H1 (cell line): ENCODE measurements at regions not wholly inside any gene's neighbourhood (a gene's known extent, or its start where the extent isn't known, plus 50 kb on each side); places are given as distances from the start of the nearest gene placed in this dataset.

ENCODE experiments used
- CTCF ChIA-PET: fragments of 300-600 bp; sonication (Branson Sonifier 250); formaldehyde crosslinking; loops from one replicate; lab custom pipeline; 2021; ENCODE audit not compliant: partially characterized antibody; lab: Charles Lee
- POLR2A ChIA-PET: fragments of 300-600 bp; sonication (Branson Sonifier 250); formaldehyde crosslinking; loops from one replicate; lab custom pipeline; 2021; ENCODE audit warnings: inconsistent platforms; ENCODE audit not compliant: partially characterized antibody; lab: Charles Lee
- DNase-seq, 2 experiments: peaks; one replicate each; pipeline versions ENCODE4 v3.0.0 to v3.0.0-alpha.2; 2010 to 2022; ENCODE audit warnings: low spot score in 2 of 2, low read depth in 1 of 2, mixed read lengths in 1 of 2
- FAIRE-seq: peaks from 2 replicates; lab custom pipeline; 2011; peaks lifted over from hg19 to GRCh38; lab: Jason Lieb, UNC
- H2AFZ ChIP-seq: 2 replicates; pipeline ENCODE4 v1.8.1; 2012; ENCODE audit warnings: low read length, inconsistent platforms
- H2AK5ac ChIP-seq: 2 replicates; pipeline ENCODE4 v1.6.1; 2013; ENCODE audit warnings: low read depth, low read length
- H2BK120ac ChIP-seq: replicated peaks from 2 replicates; pipeline ENCODE3; 2013; ENCODE audit warnings: low read depth, low read length, inconsistent platforms
- H2BK12ac ChIP-seq: 2 replicates; pipeline ENCODE4 v1.6.1; 2013; ENCODE audit warnings: low read depth, low read length
- H2BK15ac ChIP-seq: 2 replicates; pipeline ENCODE4 v1.6.1; 2013; ENCODE audit warnings: low read length
- H2BK20ac ChIP-seq: 2 replicates; pipeline ENCODE4 v1.6.1; 2013; ENCODE audit warnings: low read length
- H2BK5ac ChIP-seq: 2 replicates; pipeline ENCODE4 v1.6.1; 2013; ENCODE audit warnings: low read depth, low read length
- H3K14ac ChIP-seq: 2 replicates; pipeline ENCODE4 v1.6.1; 2013; ENCODE audit warnings: inconsistent platforms; ENCODE audit not compliant: insufficient read length
- H3K18ac ChIP-seq: 2 replicates; pipeline ENCODE4 v1.6.1; 2013; ENCODE audit warnings: low read length; ENCODE audit errors: extremely low read depth
- H3K23ac ChIP-seq: 2 replicates; pipeline ENCODE4 v1.6.1; 2013; ENCODE audit warnings: inconsistent platforms; ENCODE audit not compliant: insufficient read length
- H3K23me2 ChIP-seq: 2 replicates; pipeline ENCODE4 v1.6.1; 2013; ENCODE audit warnings: low read depth, low read length
- H3K27ac ChIP-seq: 2 replicates; pipeline ENCODE4 v1.6.1; 2011; ENCODE audit warnings: low read depth, low read length, inconsistent platforms
- H3K27me3 ChIP-seq, 4 experiments: replicated peaks in 1 of 4; 1 replicate in 1 of 4; 2 replicates in 3 of 4; pipeline versions ENCODE4 v1.6.1 to v1.8.1; 2011 to 2013; ENCODE audit warnings: low read length in 3 of 4, mild to moderate bottlenecking in 3 of 4, inconsistent platforms in 2 of 4, mixed read lengths in 2 of 4, moderate library complexity in 1 of 4; ENCODE audit not compliant: control insufficient read depth in 3 of 4, insufficient read depth in 3 of 4; ENCODE audit errors: extremely low read depth in 1 of 4
- H3K36me3 ChIP-seq, 4 experiments: 2 replicates each; pipeline versions ENCODE4 v1.6.1 to v1.8.1; 2011 to 2013; ENCODE audit warnings: mild to moderate bottlenecking in 4 of 4, low read length in 3 of 4, moderate library complexity in 2 of 4, control low read depth in 1 of 4, inconsistent platforms in 1 of 4; ENCODE audit not compliant: insufficient read depth in 4 of 4, control insufficient read depth in 2 of 4
- H3K4ac ChIP-seq: replicated peaks from 2 replicates; pipeline ENCODE3; 2013; ENCODE audit warnings: low read length, low read depth, mixed read lengths, inconsistent platforms; ENCODE audit not compliant: insufficient read length
- H3K4me1 ChIP-seq, 4 experiments: replicated peaks in 1 of 4; 1 replicate in 1 of 4; 2 replicates in 3 of 4; pipeline versions ENCODE4 v1.6.1 to v1.8.1; 2011 to 2013; ENCODE audit warnings: low read length in 3 of 4, inconsistent platforms in 2 of 4, mixed read lengths in 1 of 4; ENCODE audit not compliant: insufficient read depth in 4 of 4, control insufficient read depth in 3 of 4
- H3K4me2 ChIP-seq, 2 experiments: 2 replicates each; pipeline versions ENCODE4 v1.6.1 to v1.8.1; 2011 to 2013; ENCODE audit warnings: low read depth in 2 of 2, low read length in 2 of 2, control low read depth in 1 of 2, inconsistent platforms in 1 of 2, mild to moderate bottlenecking in 1 of 2; ENCODE audit not compliant: insufficient read depth in 1 of 2
- H3K4me3 ChIP-seq, 4 experiments: fragments of 200-600, 300-600 bp in 1 of 4; sonication (generic), shearing (Covaris generic), sonication (Bioruptor Twin) in 1 of 4; 2 replicates each; pipeline versions ENCODE4 v1.5.1 to v1.8.1; 2011 to 2016; ENCODE audit warnings: low read length in 4 of 4, low read depth in 3 of 4, control low read depth in 2 of 4, inconsistent platforms in 2 of 4, mild to moderate bottlenecking in 2 of 4, mixed read lengths in 1 of 4, moderate library complexity in 1 of 4; ENCODE audit not compliant: insufficient read depth in 2 of 4; ENCODE audit errors: extremely low read depth in 1 of 4
- H3K56ac ChIP-seq: replicated peaks from 2 replicates; pipeline ENCODE3; 2013; ENCODE audit warnings: low read depth, mild to moderate bottlenecking, mixed read lengths, low read length, inconsistent platforms; ENCODE audit not compliant: insufficient read length
- H3K79me1 ChIP-seq: 2 replicates; pipeline ENCODE4 v1.6.1; 2013; ENCODE audit warnings: low read depth, low read length, control low read depth
- H3K79me2 ChIP-seq, 2 experiments: 2 replicates each; pipeline versions ENCODE4 v1.6.1 to v1.8.1; 2012 to 2013; ENCODE audit warnings: low read length in 2 of 2, mild to moderate bottlenecking in 2 of 2, inconsistent platforms in 1 of 2; ENCODE audit not compliant: insufficient read depth in 2 of 2, control insufficient read depth in 1 of 2
- H3K9ac ChIP-seq, 4 experiments: replicated peaks in 1 of 4; 1 replicate in 1 of 4; 2 replicates in 3 of 4; pipeline versions ENCODE4 v1.6.1 to v1.8.1; 2011 to 2013; ENCODE audit warnings: low read depth in 3 of 4, low read length in 3 of 4, control low read depth in 2 of 4, mild to moderate bottlenecking in 2 of 4, moderate library complexity in 2 of 4, inconsistent platforms in 1 of 4; ENCODE audit errors: extremely low read depth in 1 of 4
- H3K9me3 ChIP-seq, 2 experiments: 2 replicates each; pipeline versions ENCODE4 v1.6.1 to v1.8.1; 2012 to 2013; ENCODE audit warnings: mild to moderate bottlenecking in 2 of 2, moderate library complexity in 2 of 2, control low read depth in 1 of 2, inconsistent platforms in 1 of 2, low read depth in 1 of 2, low read length in 1 of 2, mixed read lengths in 1 of 2; ENCODE audit not compliant: insufficient read depth in 2 of 2
- H4K20me1 ChIP-seq, 2 experiments: replicated peaks in 1 of 2; 2 replicates each; pipeline versions ENCODE3 to v1.8.1; 2011 to 2013; ENCODE audit warnings: inconsistent platforms in 2 of 2, low read length in 2 of 2, mild to moderate bottlenecking in 1 of 2; ENCODE audit not compliant: insufficient read depth in 2 of 2, control insufficient read depth in 1 of 2
- H4K5ac ChIP-seq: 2 replicates; pipeline ENCODE4 v1.6.1; 2013; ENCODE audit warnings: low read length, low read depth, mixed read lengths, inconsistent platforms; ENCODE audit not compliant: insufficient read length
- H4K8ac ChIP-seq: 2 replicates; pipeline ENCODE4 v1.8.0; 2013; ENCODE audit warnings: mild to moderate bottlenecking, moderate library complexity, low read length, inconsistent platforms; ENCODE audit not compliant: insufficient read depth; ENCODE audit errors: extremely low read depth
- H4K91ac ChIP-seq: replicated peaks from 2 replicates; pipeline ENCODE3; 2013; ENCODE audit warnings: low read length, mixed read lengths, inconsistent platforms; ENCODE audit not compliant: insufficient read length
- CBX5 ChIP-seq: fragments of 300-800, 300-1000 bp; sonication (generic); IDR thresholded peaks from 2 replicates; pipeline ENCODE4 v1.7.1; 2016; ENCODE audit warnings: antibody characterized with exemption, low read length, low read depth
- CBX8 ChIP-seq: fragments of 300-800, 300-1000 bp; sonication (generic); IDR thresholded peaks from 2 replicates; pipeline ENCODE4 v1.7.1; 2016; ENCODE audit warnings: low read depth, low read length, borderline replicate concordance
- CHD2 ChIP-seq: IDR thresholded peaks from 2 replicates; pipeline ENCODE4 v1.6.1; 2012; ENCODE audit warnings: low read length, improper control_type of control experiment
- POU5F1 ChIP-seq: IDR thresholded peaks from 2 replicates; pipeline ENCODE4 v1.6.1; 2011; ENCODE audit warnings: low read depth, mild to moderate bottlenecking, low read length, moderate library complexity
- RXRA ChIP-seq: IDR thresholded peaks from 2 replicates; pipeline ENCODE4 v1.6.1; 2011; ENCODE audit warnings: low read depth, mild to moderate bottlenecking, low read length, moderate library complexity; ENCODE audit not compliant: insufficient read depth
- SIX5 ChIP-seq: IDR thresholded peaks from 2 replicates; pipeline ENCODE4 v1.6.1; 2011; ENCODE audit warnings: mild to moderate bottlenecking, low read depth, low read length
- WGBS, 2 experiments: shearing (Covaris generic) in 1 of 2; methylation state at CpG; one replicate each; pipeline versions ENCODE4 v1.1.6 to v1.1.7; 2013 to 2015; ENCODE audit warnings: low lambda C conversion rate in 2 of 2, mixed read lengths in 2 of 2, inconsistent platforms in 1 of 2, low coverage in 1 of 2, missing lambda C conversion rate in 1 of 2; ENCODE audit not compliant: insufficient replicate concordance in 2 of 2, insufficient coverage in 1 of 2, insufficient read length in 1 of 2; ENCODE audit errors: extremely low coverage in 1 of 2, missing lambda C conversion rate in 1 of 2; 5-methylcytosine and 5-hydroxymethylcytosine counted together

DNA sequence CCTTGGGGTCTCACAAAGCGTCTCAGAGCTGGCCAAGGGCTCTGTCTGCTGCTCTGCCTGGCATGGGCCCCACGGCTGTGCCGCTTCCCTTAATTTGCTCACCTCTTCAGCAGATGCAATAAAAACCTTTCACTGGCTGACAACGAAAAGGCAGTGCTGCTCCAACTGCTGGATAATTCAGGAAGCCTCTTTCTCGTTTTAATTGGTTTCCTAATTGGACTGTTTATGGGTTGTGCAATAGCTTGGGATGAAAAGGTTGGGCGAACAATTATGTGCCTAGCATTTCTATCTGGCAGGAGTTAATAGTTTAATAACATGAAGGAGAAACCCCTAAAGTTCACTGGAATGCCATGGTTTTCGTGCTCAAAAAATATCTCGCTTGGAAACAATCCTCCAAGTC is 234.1 kb upstream of the IRX5 start:
- H3K36me3 ChIP-seq: no peaks in the 10 kb centered on the region
- H4K5ac ChIP-seq: no peak overlapping the region
- no peaks in the 10 kb centered on the region for H4K20me1 ChIP-seq
- no peak overlapping the region for H2BK15ac ChIP-seq
- H4K91ac ChIP-seq: no peak overlapping the region
- DNase-seq: no peak
- no peaks in the 10 kb centered on the region for H3K27me3 ChIP-seq
- H3K4ac ChIP-seq: no peak overlapping the region
- no peak overlapping the region for H2AK5ac ChIP-seq
- H3K79me1 ChIP-seq: no peaks in the 10 kb centered on the region
- H3K4me3 ChIP-seq: no peak overlapping the region
- no peak overlapping the region for H3K14ac ChIP-seq
- H3K9ac ChIP-seq: no peak overlapping the region
- no peak overlapping the region for H2BK20ac ChIP-seq
- no peak overlapping the region for H2BK120ac ChIP-seq
- ChIA-PET POLR2A (no interaction called here), CTCF (interaction anchor here (0.7 to 1.8 kb wide), 3 partner anchors 8 to 62 kb away, joined by 3 to 4 read pairs (median 3); no protein-coding TSS in a partner anchor)
- no peak overlapping the region for H4K8ac ChIP-seq
- no peak for FAIRE-seq
- H3K79me2 ChIP-seq: no peaks in the 10 kb centered on the region
- TF ChIP-seq RXRA: no peak
- TF ChIP-seq CBX5: no peak
- TF ChIP-seq SIX5: no peak
- no peak for TF ChIP-seq CHD2
- TF ChIP-seq CBX8: no peak
- no peak for TF ChIP-seq POU5F1
- H3K23ac ChIP-seq: no peak overlapping the region
- no peak overlapping the region for H3K27ac ChIP-seq
- H2BK12ac ChIP-seq: no peak overlapping the region
- no peak overlapping the region for H2BK5ac ChIP-seq
- H3K23me2 ChIP-seq: no peaks in the 10 kb centered on the region
- H3K4me1 ChIP-seq: no peaks in the 10 kb centered on the region
- no peak overlapping the region for H3K4me2 ChIP-seq
- H3K56ac ChIP-seq: no peak overlapping the region
- WGBS, 2 experiments: 96% methylated on average over 8 of the region's 8 CpGs; no CpG with 5 or more reads in 1 of the 2 experiments
- H3K18ac ChIP-seq: no peak overlapping the region
- H2AFZ ChIP-seq: no peak overlapping the region
- peaks cover 0 to 2% of the 10 kb centered on the region in 2 experiments; a peak in 1 of 4 replicates for H3K9me3 ChIP-seq
